ENCODE measurements at regions not wholly inside any gene's neighbourhood (a gene's known extent, or its start where the extent isn't known, plus 50 kb on each side); places are given as distances from the start of the nearest gene placed in this dataset.
"Not testable (repeated sequence)": the region's sequence is repeated elsewhere in the genome, so short reads cannot be mapped to it uniquely, and the experiment has no call there.

- CTCF ChIA-PET: no interaction called here
- POLR2A ChIA-PET: no interaction called here
These were observed 798.1 kb downstream of the GATA3 start for GRCh38 chr10:8852546-8852945.

DNA sequence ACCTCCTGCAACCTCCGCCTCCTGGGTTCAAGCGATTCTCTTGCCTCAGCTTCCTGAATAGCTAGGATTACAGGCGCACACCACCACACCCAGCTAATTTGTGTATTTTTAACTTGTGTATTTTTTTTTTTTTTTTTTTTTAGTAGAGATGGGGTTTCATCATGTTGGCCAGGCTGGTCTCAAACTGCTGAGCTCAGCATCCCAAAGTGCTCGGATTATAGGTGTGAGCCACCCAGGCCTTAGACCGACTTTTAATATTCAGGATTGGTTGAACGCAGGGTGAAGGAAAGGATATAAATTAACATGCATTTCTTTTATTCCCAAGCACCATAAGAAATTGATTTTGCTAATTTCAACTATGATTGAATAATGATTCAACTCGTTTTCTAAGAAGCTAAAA, 798.6 kb downstream of the GATA3 start:
- ChIA-PET CTCF (no interaction called here), POLR2A (no interaction called here)

GRCh38 chr10:8868924-8869323, 814.4 kb downstream of the GATA3 start:
- POLR2A ChIA-PET, CTCF ChIA-PET: not testable (repeated sequence)

DNA sequence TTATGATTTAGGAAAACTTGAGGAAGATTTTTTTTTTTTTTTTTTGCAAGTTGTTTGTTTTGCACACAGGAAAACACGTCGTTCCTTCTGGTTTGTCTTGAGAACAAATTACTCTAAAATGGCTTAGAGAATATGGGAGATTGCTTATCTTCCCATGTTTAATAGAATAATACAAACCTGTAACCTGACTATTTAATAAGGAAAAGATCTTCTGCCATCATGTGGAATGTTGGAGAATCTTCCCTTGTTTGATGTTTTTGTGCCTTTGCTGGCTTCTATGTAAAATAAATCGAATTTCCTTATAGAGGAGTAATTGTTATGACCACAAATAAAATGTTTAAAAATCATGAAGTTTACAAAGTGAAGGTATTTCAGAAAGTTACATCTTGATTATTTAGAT, 818.8 kb downstream of the GATA3 start:
- CTCF ChIA-PET: no interaction called here
- POLR2A ChIA-PET: no interaction called here

- ChIA-PET CTCF (no interaction called here), POLR2A (no interaction called here)
These were observed 819.8 kb downstream of the GATA3 start for GRCh38 chr10:8874268-8874667.

DNA sequence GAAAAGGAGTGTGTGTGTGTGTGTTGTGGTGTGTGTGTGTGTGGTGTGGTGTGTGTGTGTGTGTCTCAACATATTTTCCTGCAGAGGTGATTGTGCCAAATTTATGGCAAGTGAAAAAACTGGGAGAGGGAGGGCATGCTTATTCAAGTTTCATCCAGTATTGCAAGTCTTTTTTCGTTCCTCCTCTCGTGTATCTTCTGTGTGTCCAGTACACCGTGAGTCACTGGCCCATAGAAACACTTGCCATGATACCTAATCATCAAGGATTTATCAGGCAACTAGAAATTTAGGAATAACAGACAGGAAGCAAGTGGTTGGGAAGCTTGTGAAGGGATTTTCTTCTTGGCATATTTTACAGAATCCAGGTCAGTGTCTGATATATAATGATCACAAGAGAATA, 820.5 kb downstream of the GATA3 start:
- CTCF ChIA-PET: no interaction called here

DNA sequence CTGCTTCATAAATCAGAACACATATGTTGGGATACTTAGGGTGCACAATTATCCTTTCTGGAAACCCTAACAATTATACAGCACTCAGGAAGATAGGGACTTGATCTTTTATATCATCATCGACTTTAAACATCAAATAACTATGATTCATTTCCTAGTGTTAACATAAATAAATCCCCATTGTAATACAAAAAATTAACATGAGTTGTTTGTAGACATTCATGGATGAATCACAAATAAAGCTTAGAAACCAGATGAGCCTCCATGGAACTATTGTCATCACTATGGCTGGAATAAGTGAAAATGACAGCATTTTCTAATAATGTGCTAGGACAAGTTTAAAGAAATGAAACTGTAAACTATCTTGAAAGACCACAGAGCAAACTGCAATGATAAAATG, 821.7 kb downstream of the GATA3 start:
- CTCF ChIA-PET: no interaction called here
- POLR2A ChIA-PET: no interaction called here

More for the DNA sequence above, 820.5 kb downstream of the GATA3 start:
- POLR2A ChIA-PET: no interaction called here

DNA sequence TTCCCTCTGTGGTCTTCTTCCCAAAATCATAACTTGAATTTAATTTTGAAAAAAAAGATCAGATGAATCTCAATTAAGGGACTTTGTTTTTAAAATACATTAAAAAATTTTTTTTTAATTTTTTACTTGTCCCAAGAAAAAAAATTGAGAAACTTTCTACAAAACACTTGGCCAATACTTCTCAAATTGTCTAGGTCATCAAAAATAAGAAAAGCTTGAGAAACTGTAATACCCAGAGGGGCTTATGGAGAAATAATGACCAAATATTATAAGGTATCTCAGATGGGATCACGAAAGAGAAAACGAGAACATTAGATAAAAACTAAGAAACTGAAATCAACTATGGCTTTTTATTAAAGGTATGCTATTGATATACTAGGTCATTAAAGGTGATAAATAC, 835.0 kb downstream of the GATA3 start:
- POLR2A ChIA-PET: no interaction called here

GRCh38 chr10:8893102-8893501, 838.6 kb downstream of the GATA3 start:
- ChIA-PET CTCF (no interaction called here), POLR2A (no interaction called here)

More for the DNA sequence above, 835.0 kb downstream of the GATA3 start:
- CTCF ChIA-PET: no interaction called here

GRCh38 chr10:8894148-8894547, 839.7 kb downstream of the GATA3 start:
- CTCF ChIA-PET: no interaction called here
- POLR2A ChIA-PET: no interaction called here

GRCh38 chr10:8897769-8898168, 843.3 kb downstream of the GATA3 start:
- CTCF ChIA-PET: no interaction called here
- POLR2A ChIA-PET: no interaction called here

- CTCF ChIA-PET: no interaction called here
These were observed 844.4 kb downstream of the GATA3 start for GRCh38 chr10:8898745-8899330.

GRCh38 chr10:8902926-8903325, 848.4 kb downstream of the GATA3 start:
- POLR2A ChIA-PET: no interaction called here

More at GRCh38 chr10:8898745-8899330, 844.4 kb downstream of the GATA3 start:
- POLR2A ChIA-PET: no interaction called here

GRCh38 chr10:8908013-8908412, 853.5 kb downstream of the GATA3 start:
- CTCF ChIA-PET: no interaction called here
- POLR2A ChIA-PET: no interaction called here

More at GRCh38 chr10:8902926-8903325, 848.4 kb downstream of the GATA3 start:
- CTCF ChIA-PET: no interaction called here

DNA sequence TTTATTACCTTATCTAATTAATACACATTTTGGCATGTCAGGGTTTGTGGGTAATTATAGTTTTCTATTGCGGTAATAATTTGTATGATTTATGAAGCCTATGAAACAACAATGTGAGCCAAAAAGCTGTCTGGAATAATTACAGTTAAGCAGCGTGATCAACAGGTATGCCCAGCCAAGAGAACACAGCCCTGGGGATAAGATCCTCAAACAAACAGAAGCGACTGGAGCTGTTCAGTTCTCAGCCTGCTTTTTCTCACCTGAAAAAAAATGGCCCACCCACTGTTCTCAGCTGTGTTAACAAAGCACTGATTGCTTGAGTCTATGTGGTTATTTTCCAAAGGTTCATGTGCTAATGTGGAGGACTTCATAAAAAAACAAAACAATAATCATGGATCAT, 855.8 kb downstream of the GATA3 start:
- ChIA-PET CTCF (no interaction called here), POLR2A (no interaction called here)

DNA sequence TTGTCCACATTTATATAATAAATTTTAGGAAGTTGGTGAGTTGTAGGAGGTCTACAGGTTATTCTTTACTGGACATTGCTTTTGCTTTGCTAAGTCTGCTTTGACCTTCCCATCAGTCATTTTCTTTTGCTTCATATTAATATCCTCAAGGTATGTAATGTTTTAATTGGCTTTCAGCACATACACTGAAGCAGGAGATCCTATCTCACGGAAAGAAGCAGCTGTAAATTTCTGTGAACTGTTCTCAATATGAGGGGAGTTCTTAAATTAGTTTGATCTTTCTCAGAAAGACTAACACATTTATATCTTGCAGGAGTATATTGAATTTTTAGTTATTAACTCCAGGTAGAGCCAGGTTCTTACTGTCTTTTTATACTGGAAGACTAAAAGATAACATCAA, 856.5 kb downstream of the GATA3 start:
- ChIA-PET CTCF (no interaction called here), POLR2A (no interaction called here)

DNA sequence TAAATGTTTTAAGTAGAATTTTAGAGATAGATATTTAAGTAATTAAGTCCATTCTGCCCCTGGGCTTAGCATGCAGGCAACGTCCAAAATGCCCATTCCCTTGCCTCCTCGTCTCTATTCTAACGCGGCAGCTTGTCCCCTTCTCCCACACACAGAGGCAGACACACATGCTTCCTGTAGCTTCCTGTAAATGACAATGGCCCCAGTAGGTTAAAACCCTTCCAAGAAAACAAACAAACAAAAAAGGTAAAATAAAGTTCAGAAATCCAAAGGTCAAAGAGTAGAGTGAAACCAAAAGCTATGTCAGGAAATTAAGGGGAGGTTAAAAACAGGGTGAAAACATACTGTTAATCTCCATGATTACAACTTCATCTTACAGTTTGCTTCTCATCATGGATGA, 857.6 kb downstream of the GATA3 start:
- ChIA-PET POLR2A (no interaction called here), CTCF (no interaction called here)

GRCh38 chr10:8913720-8914119, 859.2 kb downstream of the GATA3 start:
- ChIA-PET CTCF (no interaction called here), POLR2A (no interaction called here)

- ChIA-PET CTCF (no interaction called here), POLR2A (no interaction called here)
These were observed 864.8 kb downstream of the GATA3 start for GRCh38 chr10:8919280-8919679.

DNA sequence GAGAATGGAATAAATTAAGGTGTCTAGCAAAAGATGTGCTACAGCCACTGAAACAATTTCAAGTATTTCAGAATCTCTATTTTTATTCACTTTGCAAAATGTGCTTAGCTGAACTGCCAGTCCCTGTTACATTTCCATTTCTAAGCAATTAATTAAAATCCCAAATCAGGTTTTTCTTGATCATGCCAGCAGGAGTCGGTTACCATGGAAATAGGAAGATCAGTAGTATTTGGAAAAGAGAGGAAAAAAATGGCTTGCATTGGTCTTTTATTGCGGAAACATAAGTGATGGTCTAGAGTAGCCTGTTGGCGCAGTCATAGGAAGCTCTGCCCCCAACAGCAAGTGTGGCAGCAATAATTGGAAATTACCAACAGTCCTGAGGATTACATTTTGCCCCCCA, 867.1 kb downstream of the GATA3 start:
- POLR2A ChIA-PET: no interaction called here

GRCh38 chr10:8923096-8923495, 868.6 kb downstream of the GATA3 start:
- CTCF ChIA-PET: no interaction called here
- POLR2A ChIA-PET: no interaction called here

More for the DNA sequence above, 867.1 kb downstream of the GATA3 start:
- CTCF ChIA-PET: no interaction called here

GRCh38 chr10:8927705-8928104, 873.2 kb downstream of the GATA3 start:
- ChIA-PET POLR2A (no interaction called here), CTCF (no interaction called here)

DNA sequence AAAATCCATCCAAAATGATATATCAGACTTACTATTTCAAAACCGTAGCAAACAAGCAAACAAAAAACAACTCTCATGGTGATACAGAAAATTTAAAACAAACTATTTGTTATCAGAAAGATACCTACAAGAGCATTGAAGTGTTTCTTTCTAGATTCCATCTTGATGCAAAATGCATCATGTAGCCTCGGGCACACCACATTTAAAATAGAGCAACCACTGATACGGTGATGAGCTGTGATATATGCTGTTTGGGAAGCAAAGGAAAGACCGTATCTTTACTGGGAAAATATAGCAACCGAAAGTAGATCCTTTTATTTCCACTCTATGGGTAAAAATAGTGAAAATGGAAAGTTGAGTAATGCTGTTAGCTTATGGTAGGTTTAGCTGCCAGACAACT, 892.0 kb downstream of the GATA3 start:
- ChIA-PET CTCF (no interaction called here), POLR2A (no interaction called here)
